ENCODE measurements at regions not wholly inside any gene's neighbourhood (a gene's known extent, or its start where the extent isn't known, plus 50 kb on each side); places are given as distances from the start of the nearest gene placed in this dataset.

DNA sequence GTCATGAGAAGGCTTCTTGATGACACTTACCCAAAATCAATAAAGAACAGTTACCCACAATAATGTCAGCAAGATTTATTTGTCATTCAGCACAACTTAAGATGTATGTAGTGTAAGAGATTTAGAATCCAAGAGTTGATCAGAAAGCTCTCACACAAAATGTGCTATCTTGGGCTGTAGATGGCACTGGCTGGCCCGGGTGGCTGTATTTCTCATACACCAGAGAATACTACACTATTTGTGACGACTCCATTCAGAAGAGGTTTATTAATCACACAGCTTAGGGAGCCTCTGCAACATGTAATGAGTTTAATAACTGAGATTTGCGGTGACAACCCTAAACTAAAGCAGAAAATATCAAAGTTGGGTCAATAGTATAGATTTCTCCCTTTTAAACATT is 530.4 kb upstream of the KLHL29 start:
- POLR2A ChIA-PET = no interaction called here
- no peak for DNase-seq (ENCODE audit: low read depth)
- Histone ChIP-seq H3K36me3 (ENCODE audit: control insufficient read depth, insufficient read depth, low read length) (no peaks in the 10 kb centered on the region), H3K4me3 (ENCODE audit: low read depth, low read length) (no peak overlapping the region), H3K27me3 (ENCODE audit: control insufficient read depth, insufficient read depth, low read length) (no peaks in the 10 kb centered on the region)
- TF ChIP-seq, protein P1, sequence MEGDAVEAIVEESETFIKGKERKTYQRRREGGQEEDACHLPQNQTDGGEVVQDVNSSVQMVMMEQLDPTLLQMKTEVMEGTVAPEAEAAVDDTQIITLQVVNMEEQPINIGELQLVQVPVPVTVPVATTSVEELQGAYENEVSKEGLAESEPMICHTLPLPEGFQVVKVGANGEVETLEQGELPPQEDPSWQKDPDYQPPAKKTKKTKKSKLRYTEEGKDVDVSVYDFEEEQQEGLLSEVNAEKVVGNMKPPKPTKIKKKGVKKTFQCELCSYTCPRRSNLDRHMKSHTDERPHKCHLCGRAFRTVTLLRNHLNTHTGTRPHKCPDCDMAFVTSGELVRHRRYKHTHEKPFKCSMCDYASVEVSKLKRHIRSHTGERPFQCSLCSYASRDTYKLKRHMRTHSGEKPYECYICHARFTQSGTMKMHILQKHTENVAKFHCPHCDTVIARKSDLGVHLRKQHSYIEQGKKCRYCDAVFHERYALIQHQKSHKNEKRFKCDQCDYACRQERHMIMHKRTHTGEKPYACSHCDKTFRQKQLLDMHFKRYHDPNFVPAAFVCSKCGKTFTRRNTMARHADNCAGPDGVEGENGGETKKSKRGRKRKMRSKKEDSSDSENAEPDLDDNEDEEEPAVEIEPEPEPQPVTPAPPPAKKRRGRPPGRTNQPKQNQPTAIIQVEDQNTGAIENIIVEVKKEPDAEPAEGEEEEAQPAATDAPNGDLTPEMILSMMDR (IDR thresholded peaks at IDR 0.05; ENCODE audit: insufficient read depth, low read depth, low read length) = no peak
- CTCF ChIA-PET = no interaction called here

DNA sequence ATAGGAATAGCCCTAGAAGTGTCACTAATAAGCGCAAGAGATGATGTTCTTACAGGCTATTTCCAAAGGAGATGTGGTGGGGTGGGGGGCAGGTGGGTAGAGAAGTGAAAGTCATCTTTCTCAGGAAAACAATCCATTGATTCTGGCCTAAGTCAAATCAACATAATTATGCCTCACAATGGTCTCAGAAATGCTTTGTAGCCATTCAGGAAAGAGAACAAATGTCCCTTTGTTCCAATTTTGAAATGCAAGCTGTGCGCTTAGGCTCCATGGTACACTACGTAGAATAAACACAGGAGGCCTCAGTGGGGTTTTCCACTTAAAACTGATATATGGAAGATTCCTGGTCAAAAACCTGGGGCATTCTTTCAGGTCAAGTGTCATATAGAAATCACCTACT is 529.9 kb upstream of the KLHL29 start:
- Histone ChIP-seq H3K27me3 (ENCODE audit: control insufficient read depth, insufficient read depth, low read length) (no peaks in the 10 kb centered on the region), H3K4me3 (ENCODE audit: low read depth, low read length) (no peak overlapping the region), H3K36me3 (ENCODE audit: control insufficient read depth, insufficient read depth, low read length) (no peaks in the 10 kb centered on the region)
- POLR2A ChIA-PET = no interaction called here
- CTCF ChIA-PET = no interaction called here
- TF ChIP-seq, protein P1 (IDR thresholded peaks at IDR 0.05; ENCODE audit: insufficient read depth, low read depth, low read length) = no peak
- DNase-seq (ENCODE audit: low read depth) = no peak

DNA sequence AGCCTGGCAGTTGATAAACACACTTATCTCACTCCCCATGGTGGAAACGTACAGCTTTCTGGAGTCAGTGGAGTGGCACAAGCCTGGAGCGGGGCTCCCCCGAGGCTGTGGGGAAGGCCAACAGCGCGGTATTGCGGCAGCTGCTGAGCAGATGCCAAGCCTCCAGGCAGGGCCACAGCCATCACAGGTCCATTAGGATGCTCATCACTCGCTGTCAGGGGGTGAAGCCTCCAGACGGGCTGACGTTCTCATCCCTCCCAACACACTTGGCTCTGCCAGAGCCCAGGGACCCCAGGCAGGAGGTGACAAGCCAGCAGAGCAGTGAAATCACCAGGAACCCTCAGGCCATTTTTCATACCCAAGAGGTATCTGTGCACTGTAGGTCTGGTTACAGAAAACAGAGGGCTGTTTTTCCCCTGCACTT is 529.2 kb upstream of the KLHL29 start:
- CTCF ChIA-PET = no interaction called here
- DNase-seq (ENCODE audit: low read depth) = no peak
- H3K36me3 ChIP-seq (ENCODE audit: control insufficient read depth, insufficient read depth, low read length) = no peaks in the 10 kb centered on the region
- TF ChIP-seq, protein P1 (IDR thresholded peaks at IDR 0.05; ENCODE audit: insufficient read depth, low read depth, low read length) = no peak
- POLR2A ChIA-PET = no interaction called here
- no peaks in the 10 kb centered on the region for H3K27me3 ChIP-seq (ENCODE audit: control insufficient read depth, insufficient read depth, low read length)
- H3K4me3 ChIP-seq (ENCODE audit: low read depth, low read length) = no peak overlapping the region

DNA sequence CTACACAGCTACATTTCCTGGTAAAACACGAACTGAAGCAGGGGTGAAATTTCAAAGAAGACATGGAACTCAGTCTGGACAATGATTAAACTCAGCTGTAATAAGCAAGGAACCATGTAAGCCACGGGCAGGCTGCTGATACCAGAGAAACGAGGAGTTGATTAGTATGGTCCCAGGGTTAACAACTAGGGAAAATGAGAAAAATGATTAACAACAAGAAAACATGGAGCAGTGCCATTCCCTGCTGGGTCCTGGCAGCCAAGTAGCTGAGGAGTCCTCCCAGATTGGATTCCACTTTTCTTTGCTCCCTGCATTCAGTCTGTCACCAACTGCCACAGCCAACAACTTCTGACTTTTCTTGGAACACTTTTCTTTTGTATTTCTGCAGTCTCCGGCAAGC is 517.0 kb upstream of the KLHL29 start:
- POLR2A ChIA-PET = no interaction called here
- CTCF ChIA-PET = no interaction called here
- no peak for DNase-seq (ENCODE audit: low read depth)

DNA sequence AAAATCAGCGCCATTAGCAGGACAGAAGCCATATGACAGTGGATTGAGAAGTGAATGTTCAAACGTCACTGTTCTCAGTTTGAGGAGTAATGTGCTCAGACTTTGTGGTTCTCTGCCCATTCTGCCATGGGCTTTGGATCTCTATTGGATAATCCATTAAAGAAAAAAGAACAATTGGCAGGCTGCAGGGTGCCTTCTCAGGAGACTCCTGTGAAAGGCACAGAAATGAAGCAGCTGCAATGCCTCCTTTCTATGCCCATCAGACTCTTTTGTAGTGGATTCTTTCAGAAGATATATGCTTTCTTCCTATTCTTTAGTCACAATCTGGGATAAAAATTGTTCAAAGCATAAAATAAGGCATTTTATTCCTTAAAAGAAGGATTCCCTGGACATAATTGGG is 506.9 kb upstream of the KLHL29 start:
- CTCF ChIA-PET = no interaction called here
- TF ChIP-seq, protein P1 (IDR thresholded peaks at IDR 0.05; ENCODE audit: insufficient read depth, low read depth, low read length) = no peak

More for the DNA sequence above, 517.0 kb upstream of the KLHL29 start:
- no peaks in the 10 kb centered on the region for H3K27me3 ChIP-seq (ENCODE audit: control insufficient read depth, insufficient read depth, low read length)
- H3K4me3 ChIP-seq (ENCODE audit: low read depth, low read length) = no peak overlapping the region
- TF ChIP-seq, protein P1 (IDR thresholded peaks at IDR 0.05; ENCODE audit: insufficient read depth, low read depth, low read length) = no peak
- no peaks in the 10 kb centered on the region for H3K36me3 ChIP-seq (ENCODE audit: control insufficient read depth, insufficient read depth, low read length)

More for the DNA sequence above, 506.9 kb upstream of the KLHL29 start:
- POLR2A ChIA-PET = no interaction called here
- H3K4me3 ChIP-seq (ENCODE audit: low read depth, low read length) = no peak overlapping the region
- no peaks in the 10 kb centered on the region for H3K27me3 ChIP-seq (ENCODE audit: control insufficient read depth, insufficient read depth, low read length)
- no peak for DNase-seq (ENCODE audit: low read depth)
- no peaks in the 10 kb centered on the region for H3K36me3 ChIP-seq (ENCODE audit: control insufficient read depth, insufficient read depth, low read length)

All from BJ (cell line).